CD4-positive, alpha-beta T cell treated with Interleukin-17A for 4 hours (primary cell): ENCODE measurements at regions not wholly inside any gene's neighbourhood (a gene's known extent, or its start where the extent isn't known, plus 50 kb on each side); places are given as distances from the start of the nearest gene placed in this dataset.
"Not testable (repeated sequence)": the region's sequence is repeated elsewhere in the genome, so short reads cannot be mapped to it uniquely, and the experiment has no call there.

Experiments used
- DNase-seq: peaks from one replicate; pipeline ENCODE4 v3.0.0-alpha.2; 2020; ENCODE audit warnings: mixed read lengths

DNA sequence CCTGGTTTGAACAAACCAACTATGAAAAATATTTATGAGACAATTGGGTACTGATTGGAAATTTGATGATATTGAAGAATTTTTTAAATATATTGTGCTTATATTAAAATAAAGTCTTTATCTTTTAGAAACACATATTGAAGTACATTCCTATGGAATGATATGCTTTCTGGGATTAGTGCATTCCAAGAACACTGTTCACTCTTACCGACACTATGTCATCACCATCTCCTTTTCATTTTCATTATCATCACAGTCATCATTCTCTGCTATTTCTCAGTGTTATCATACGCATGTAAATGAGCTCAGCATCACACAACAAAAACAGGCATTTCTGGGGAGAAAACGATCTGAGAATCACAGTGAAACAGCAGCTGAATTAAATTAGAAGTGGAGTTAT, 513.3 kb upstream of the CCDC196 start:
- no peak for DNase-seq

DNA sequence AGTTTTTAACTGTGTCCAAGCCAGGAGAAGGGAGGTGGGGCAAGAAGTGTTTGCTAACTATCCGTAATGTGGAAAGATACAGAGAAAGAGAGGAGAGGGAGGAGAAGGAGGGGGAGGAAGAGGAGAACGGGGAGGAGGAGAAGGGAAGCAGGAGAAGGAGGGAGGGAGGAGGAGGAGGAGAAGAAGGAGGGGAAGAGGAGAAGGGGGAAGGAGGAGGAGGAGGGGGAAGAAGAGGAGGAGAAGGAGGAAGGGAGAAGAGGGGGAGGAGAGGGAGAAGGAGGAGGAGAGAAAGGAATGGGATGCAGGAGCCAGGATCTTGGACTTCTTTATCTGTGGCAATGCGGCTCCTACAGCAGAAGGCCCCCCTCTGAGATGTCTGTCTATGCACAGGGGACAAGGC, 510.3 kb upstream of the CCDC196 start:
- no peak for DNase-seq

DNA sequence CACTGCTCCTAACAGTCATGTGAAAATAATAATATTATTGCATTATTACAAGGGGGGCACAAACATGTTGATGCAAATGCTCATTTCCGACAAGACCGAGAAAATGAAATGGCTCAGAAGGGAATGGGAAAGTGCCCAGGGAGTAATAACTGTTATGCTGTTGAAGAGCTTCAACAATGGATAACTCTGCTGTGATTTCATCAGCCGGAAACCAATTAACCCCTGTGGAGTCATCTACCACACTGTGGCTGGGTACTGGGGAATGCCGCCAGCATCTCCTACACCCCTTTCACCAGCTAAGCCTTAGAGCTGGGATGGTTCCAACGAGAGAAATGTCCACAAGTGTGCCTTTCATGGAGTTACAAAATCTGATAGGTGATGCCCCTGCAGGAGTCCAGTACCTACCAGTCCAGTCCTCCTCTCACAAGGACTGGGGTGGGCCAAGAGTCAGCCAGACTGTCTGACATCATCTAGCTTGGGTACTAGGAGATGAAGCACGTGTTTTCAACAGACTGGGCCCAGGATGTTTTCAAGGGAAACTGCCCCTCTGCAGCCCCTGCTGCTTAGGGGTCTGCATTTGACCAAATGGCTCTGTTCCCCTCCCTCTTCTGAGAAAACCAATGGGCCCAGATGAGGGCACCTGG, 509.3 kb upstream of the CCDC196 start:
- DNase-seq, result no peak

- DNase-seq, result no peak
Observed at GRCh38 chr14:65981192-65981843, 504.9 kb upstream of the CCDC196 start.

DNA sequence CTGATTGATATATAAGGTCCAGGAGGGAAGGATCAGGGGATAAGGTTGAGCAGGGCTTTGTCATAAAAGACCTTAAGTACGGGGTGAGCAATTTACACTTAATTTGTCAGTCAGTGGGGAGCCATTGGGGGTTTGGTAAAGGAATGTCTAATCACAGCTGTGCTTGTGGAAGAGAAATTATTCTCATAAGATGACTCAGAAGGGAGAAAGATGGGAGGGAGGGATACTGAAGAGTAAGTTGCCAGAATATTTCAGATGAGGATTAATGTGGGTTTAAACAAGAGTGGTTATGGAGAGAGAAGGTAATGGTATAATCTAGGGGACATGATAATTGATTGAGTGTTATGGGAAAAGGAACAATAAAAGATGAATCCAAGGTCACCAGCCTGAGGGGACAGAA, 500.1 kb upstream of the CCDC196 start:
- DNase-seq, result no peak

DNA sequence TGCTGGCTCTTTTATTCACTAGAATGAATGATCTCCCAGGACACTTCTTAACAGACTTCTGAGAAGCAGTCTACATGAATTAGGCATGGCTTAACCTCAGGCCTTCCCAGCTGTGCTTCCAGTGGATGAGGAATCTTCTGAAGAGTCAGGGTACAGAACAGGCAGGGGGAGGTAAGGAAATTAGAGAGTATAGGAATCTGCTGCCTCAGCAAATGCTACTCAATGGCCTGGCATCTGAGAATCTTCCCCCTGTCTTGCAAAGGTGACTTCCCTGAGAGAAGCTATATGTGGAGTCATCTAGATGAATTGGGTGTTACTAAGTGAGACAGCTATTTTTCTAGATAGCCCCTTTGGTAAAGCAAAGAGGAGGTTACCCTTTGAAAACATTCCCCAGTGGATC, 496.2 kb upstream of the CCDC196 start:
- no peak for DNase-seq

DNA sequence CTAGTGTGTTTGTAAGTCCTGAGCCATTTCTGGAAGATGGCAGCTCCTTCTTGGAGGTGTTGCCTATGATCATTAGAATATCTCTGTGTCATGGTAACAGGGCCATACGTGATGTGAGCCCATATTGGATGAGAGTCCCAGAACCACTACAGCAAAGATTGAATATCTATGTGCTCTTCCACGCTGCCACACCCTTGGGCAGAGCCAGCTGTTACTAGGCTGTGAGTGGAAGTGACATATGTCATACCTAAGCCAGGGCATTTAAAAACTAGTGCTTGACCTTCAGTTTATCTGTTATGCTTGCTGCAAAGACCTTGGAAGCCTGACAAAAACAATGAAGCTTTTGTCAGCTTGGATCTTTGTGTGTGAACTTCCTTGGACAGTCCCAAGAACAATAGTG, 495.1 kb upstream of the CCDC196 start:
- DNase-seq, result no peak

GRCh38 chr14:65991935-65992334, 494.2 kb upstream of the CCDC196 start:
- DNase-seq, result not testable (repeated sequence)

- DNase-seq, result peak; percentile 8
Observed at GRCh38 chr14:65993103-65993502, 493.1 kb upstream of the CCDC196 start.

DNA sequence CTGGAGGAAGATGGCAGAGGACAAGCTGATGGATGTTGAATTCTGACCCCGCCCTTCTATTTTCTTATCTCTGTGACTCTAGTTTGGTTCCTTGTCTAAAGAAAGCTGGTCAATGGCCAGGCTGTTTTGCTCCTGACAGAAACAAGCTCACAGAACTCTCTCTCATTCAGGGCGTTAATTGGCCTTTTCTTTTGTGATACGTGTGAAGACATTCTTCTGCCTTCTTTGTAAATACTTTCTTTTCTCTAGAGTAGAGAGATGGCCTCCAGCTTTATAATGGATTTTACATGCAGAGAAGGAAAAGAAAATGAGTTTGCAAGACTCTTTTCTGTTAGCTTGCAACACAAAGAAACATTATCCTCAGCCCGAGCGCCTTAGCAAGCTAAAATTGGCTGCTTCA, 492.2 kb upstream of the CCDC196 start:
- DNase-seq, result no peak

DNA sequence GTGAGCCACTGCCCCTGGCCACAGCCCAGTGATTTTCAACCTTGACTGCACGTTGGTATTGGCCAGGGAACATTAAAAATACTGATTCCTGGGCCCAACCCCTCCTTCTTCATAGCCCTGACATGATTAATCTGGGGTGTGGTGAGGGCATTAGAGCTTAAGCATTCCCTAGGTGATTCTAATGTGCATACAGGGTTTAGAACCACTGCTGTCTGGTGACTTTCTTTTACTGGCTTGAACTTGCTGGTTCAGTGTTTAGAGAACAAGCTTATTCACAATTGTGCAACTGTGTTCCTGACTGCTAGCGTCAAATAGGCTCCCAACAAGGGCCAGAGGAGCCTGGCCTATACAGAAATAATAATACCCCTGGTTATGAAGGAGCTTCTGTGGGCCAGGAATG, 488.8 kb upstream of the CCDC196 start:
- no peak for DNase-seq

- DNase-seq, result no peak
Observed at GRCh38 chr14:65999865-66000264, 486.3 kb upstream of the CCDC196 start.

DNA sequence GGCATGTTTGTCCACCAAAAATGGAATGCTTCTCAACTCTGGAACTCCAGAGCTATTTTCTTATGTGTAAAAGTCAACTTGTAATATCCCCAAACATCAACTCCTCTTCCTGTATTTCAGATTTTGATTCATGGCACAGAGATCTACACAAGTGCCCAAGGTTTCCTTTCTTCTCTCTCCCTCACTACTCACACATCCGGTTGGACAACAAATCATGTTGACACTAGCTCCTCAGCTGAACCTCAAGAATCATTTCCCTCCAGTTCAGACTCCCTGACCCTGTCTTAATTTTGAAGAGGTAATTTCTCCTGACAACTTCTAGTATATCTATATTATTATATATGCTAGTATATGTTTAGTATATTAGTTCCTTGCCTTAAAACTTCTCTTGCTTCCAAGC, 485.4 kb upstream of the CCDC196 start:
- no peak for DNase-seq

GRCh38 chr14:66001356-66001755, 484.8 kb upstream of the CCDC196 start:
- no peak for DNase-seq

DNA sequence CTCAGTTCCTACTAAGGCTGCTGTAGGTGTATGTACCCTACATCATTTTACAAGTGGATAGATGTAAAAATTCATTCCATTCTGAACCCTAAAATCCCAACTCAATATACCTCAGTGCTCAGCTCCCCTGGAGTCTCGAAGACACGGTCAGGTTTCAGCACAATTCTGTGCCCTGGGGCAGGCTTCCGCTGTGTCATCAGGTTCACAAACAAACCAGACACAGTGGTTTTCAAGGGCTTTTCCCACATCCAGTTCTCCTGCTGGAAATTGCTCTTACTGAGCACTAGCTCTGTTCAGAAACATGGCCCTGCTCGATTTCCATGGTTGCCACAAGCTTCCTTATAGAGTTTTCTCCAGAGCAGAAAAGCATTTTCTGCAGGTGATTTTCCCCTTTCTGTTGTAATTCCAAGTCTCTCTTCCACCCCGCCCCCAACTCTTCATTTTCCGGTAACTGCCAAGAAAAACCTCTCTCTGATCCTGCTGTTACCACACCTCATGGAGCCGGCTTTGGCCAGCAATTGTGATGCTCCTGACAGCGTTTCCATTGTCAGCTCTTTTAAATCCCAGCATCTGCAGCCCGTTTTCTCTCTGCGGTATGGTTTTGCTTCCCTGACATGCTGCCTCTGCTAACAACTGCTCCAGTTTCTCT, 483.0 kb upstream of the CCDC196 start:
- no peak for DNase-seq

DNA sequence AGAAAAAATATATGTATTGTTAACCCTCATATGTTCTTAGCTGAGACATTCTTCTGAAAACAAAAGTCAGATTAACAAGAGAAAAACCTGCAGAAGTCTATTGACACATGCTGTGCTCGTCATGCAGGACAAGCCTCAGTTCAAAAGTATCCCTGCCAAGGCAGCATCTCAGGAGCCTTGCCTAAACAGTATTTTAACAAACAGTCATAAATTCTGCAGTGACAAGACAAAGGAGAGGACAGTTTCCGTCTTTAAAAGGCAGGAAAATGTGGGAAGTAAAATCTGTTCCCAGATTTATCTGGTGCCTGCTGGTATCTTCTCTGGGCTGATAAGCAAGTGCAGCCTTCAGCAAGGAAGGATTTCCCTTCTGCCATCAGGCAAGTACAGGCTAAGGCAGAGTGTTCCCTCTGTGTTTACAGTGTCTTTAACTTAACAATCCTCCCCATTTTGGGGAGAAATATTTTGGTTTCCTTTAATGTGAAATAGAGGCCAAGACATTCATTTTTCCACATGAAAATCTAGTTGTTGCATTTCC, 480.2 kb upstream of the CCDC196 start:
- DNase-seq, result no peak

GRCh38 chr14:66008631-66009030, 477.5 kb upstream of the CCDC196 start:
- DNase-seq, result no peak

- no peak for DNase-seq
Observed at GRCh38 chr14:66009089-66009488, 477.1 kb upstream of the CCDC196 start.

DNA sequence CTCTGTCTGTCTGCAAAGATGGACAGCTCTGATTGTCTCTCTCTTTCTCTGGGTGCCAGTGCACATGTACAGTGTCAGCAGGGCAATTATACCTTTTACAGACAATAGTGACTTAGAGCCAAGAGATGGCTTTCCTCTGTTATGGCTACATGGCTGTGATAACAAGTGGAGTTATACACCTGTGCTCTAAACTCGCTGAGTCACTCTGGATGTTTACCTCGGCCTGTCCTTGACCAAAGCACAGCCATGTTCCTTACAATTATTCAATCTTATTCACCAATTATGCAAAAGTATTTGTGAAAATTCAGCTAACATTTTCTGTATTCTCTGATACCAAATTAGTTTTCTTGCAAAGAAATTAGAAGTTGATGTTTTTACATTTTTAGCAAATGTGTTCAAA, 475.5 kb upstream of the CCDC196 start:
- DNase-seq, result no peak

- DNase-seq, result no peak
Observed at GRCh38 chr14:66011855-66012254, 474.3 kb upstream of the CCDC196 start.

DNA sequence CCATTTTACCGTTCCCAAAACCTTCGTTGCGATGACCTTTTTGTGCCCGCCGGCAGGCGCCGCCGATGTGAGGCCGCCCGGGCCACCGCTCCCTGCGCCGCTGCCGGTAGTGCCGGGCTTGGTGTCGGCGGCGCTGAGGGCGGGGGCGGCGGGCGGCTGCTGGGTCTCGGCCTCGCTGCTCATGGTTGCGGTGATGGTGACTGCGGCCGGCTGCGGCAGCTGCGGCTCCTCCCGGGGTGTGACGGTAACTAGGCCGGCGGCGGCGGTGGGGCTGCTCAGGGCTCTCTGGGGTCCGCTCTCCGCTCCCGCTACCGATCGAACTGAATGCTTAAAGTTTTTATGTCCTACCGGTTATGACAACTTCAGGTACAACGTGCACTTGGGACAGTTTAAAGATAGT, 472.6 kb upstream of the CCDC196 start:
- not testable (repeated sequence) for DNase-seq

- no peak for DNase-seq
Observed at GRCh38 chr14:66015071-66015780, 470.9 kb upstream of the CCDC196 start.

DNA sequence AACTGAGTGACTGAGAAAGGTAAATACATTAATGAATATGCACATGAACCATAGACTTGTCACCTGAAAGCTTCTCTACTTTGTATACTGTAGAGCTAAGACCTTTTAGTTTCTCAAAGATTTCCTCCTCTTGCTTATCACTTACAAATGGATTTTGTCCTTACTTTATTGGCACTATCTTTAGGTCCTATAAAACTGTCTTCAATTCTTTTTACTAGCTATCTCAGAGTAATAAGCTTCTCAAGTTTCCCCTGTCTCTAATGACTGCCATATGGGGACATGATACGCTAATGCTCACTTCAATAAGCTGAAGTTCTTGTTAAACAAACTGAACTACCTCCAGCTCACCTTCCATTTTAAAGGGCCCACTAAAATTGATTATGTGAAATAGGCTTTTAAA, 468.2 kb upstream of the CCDC196 start:
- DNase-seq, result no peak

- no peak for DNase-seq
Observed at GRCh38 chr14:66022526-66022925, 463.6 kb upstream of the CCDC196 start.
